ENCODE measurements at regions not wholly inside any gene's neighbourhood (a gene's known extent, or its start where the extent isn't known, plus 50 kb on each side); places are given as distances from the start of the nearest gene placed in this dataset.

- Histone ChIP-seq H3K9ac (ENCODE audit: low read depth in 1 of 2, low read length in 2 of 2) (no peak overlapping the region), H3K4me3 (ENCODE audit: low read depth in 1 of 3, low read length in 3 of 3) (no peak overlapping the region), H3K9me3 (ENCODE audit: control insufficient read depth in 4 of 4, low read length in 3 of 4) (no peaks in the 10 kb centered on the region), H3K27me3 (ENCODE audit: control insufficient read depth in 4 of 4, insufficient read depth in 4 of 4, low read length in 3 of 4) (no peaks in the 10 kb centered on the region), H3K36me3 (ENCODE audit: control insufficient read depth in 4 of 4, insufficient read depth in 3 of 4, low read depth in 1 of 4, low read length in 3 of 4) (no peaks in the 10 kb centered on the region), H3K4me1 (ENCODE audit: control insufficient read depth in 4 of 4, insufficient read depth in 4 of 4, low read length in 3 of 4) (no peaks in the 10 kb centered on the region), H3K27ac (ENCODE audit: low read depth in 1 of 2, low read length in 2 of 2) (no peak overlapping the region)
- no peak for DNase-seq (ENCODE audit: low spot score)
- TF ChIP-seq HNF4G (IDR thresholded peaks at IDR 0.05) (no peak), RXRA (IDR thresholded peaks at IDR 0.05) (no peak), YY1 (IDR thresholded peaks at IDR 0.05) (no peak), CTCF (IDR thresholded peaks at IDR 0.05; ENCODE audit: low read depth, low read length, missing input control) (no peak), RAD21 (IDR thresholded peaks at IDR 0.05) (no peak), JUND (IDR thresholded peaks at IDR 0.05) (no peak), NR2F2 (IDR thresholded peaks at IDR 0.05) (no peak), ZBTB33 (IDR thresholded peaks at IDR 0.05) (no peak), GABPA (IDR thresholded peaks at IDR 0.05 in 1 of 2, conservative IDR thresholded peaks at IDR 0.05 in 1 of 2) (no peak)
Measured at GRCh38 chr4:119937746-119938145, 128.9 kb downstream of the MAD2L1 start.

GRCh38 chr4:119933606-119934005, 133.0 kb downstream of the MAD2L1 start:
- H3K9me3 ChIP-seq (ENCODE audit: control insufficient read depth in 4 of 4, low read length in 3 of 4) = no peaks in the 10 kb centered on the region
- 96% methylated on average over 1 of the region's 1 CpG for WGBS
- TF ChIP-seq TAF1 (conservative IDR thresholded peaks at IDR 0.05) = no peak
- no peak for TF ChIP-seq YY1 (IDR thresholded peaks at IDR 0.05)
- no peak for TF ChIP-seq CTCF (IDR thresholded peaks at IDR 0.05; ENCODE audit: low read depth, low read length, missing input control)
- TF ChIP-seq SP1 (IDR thresholded peaks at IDR 0.05) = no peak
- TF ChIP-seq REST (IDR thresholded peaks at IDR 0.05) = no peak
- no peak for TF ChIP-seq NR2F2 (IDR thresholded peaks at IDR 0.05)
- no peak for TF ChIP-seq EGR1 (IDR thresholded peaks at IDR 0.05; ENCODE audit: low read depth in 2 of 2)
- no peak for TF ChIP-seq JUND (IDR thresholded peaks at IDR 0.05)
- no peak for TF ChIP-seq FOXA2 (IDR thresholded peaks at IDR 0.05)
- TF ChIP-seq ZBTB33 (IDR thresholded peaks at IDR 0.05) = no peak
- no peak for TF ChIP-seq MAX (IDR thresholded peaks at IDR 0.05)
- no peak for TF ChIP-seq RAD21 (IDR thresholded peaks at IDR 0.05)
- no peak for TF ChIP-seq GABPA (IDR thresholded peaks at IDR 0.05 in 1 of 2, conservative IDR thresholded peaks at IDR 0.05 in 1 of 2)
- no peak for TF ChIP-seq HNF4A (conservative IDR thresholded peaks at IDR 0.05)
- no peak for TF ChIP-seq RXRA (IDR thresholded peaks at IDR 0.05)

More at GRCh38 chr4:119933606-119934005, 133.0 kb downstream of the MAD2L1 start:
- DNase-seq (ENCODE audit: low spot score) = no peak
- Histone ChIP-seq H3K27me3 (ENCODE audit: control insufficient read depth in 4 of 4, insufficient read depth in 4 of 4, low read length in 3 of 4) (no peaks in the 10 kb centered on the region), H3K9ac (ENCODE audit: low read depth in 1 of 2, low read length in 2 of 2) (no peak overlapping the region), H3K27ac (ENCODE audit: low read depth in 1 of 2, low read length in 2 of 2) (no peak overlapping the region), H3K36me3 (ENCODE audit: control insufficient read depth in 4 of 4, insufficient read depth in 3 of 4, low read depth in 1 of 4, low read length in 3 of 4) (no peaks in the 10 kb centered on the region), H3K4me3 (ENCODE audit: low read depth in 1 of 3, low read length in 3 of 3) (no peak overlapping the region), H3K4me1 (ENCODE audit: control insufficient read depth in 4 of 4, insufficient read depth in 4 of 4, low read length in 3 of 4) (no peaks in the 10 kb centered on the region)
